ENCODE measurements at regions not wholly inside any gene's neighbourhood (a gene's known extent, or its start where the extent isn't known, plus 50 kb on each side); places are given as distances from the start of the nearest gene placed in this dataset.
"Not testable (repeated sequence)": the region's sequence is repeated elsewhere in the genome, so short reads cannot be mapped to it uniquely, and the experiment has no call there.

GRCh38 chr1:219354962-219355361 is 181.3 kb downstream of the LYPLAL1 start:
- no peak for DNase-seq (ENCODE audit: low read depth, low spot score)

- DNase-seq (ENCODE audit: low read depth, low spot score), result no peak
Measured at GRCh38 chr1:219352961-219353651, 179.4 kb downstream of the LYPLAL1 start.

- DNase-seq (ENCODE audit: low read depth, low spot score), result no peak
Measured at GRCh38 chr1:219350172-219350931, 176.7 kb downstream of the LYPLAL1 start.

- DNase-seq (ENCODE audit: low read depth, low spot score), result no peak
Measured at GRCh38 chr1:219347921-219348391, 174.3 kb downstream of the LYPLAL1 start.

GRCh38 chr1:219347376-219347775 is 173.7 kb downstream of the LYPLAL1 start:
- DNase-seq (ENCODE audit: low read depth, low spot score), result no peak

- DNase-seq (ENCODE audit: low read depth, low spot score), result no peak
Measured at GRCh38 chr1:219345953-219346352, 172.3 kb downstream of the LYPLAL1 start.

- DNase-seq (ENCODE audit: low read depth, low spot score), result no peak
Measured at GRCh38 chr1:219342836-219343235, 169.2 kb downstream of the LYPLAL1 start.

- no peak for DNase-seq (ENCODE audit: low read depth, low spot score)
Measured at GRCh38 chr1:219340796-219341195, 167.1 kb downstream of the LYPLAL1 start.

- DNase-seq (ENCODE audit: low read depth, low spot score), result no peak
Measured at GRCh38 chr1:219339466-219339865, 165.8 kb downstream of the LYPLAL1 start.

- no peak for DNase-seq (ENCODE audit: low read depth, low spot score)
Measured at GRCh38 chr1:219337588-219337987, 163.9 kb downstream of the LYPLAL1 start.

GRCh38 chr1:219333626-219334025 is 159.9 kb downstream of the LYPLAL1 start:
- no peak for DNase-seq (ENCODE audit: low read depth, low spot score)

GRCh38 chr1:219331424-219331823 is 157.7 kb downstream of the LYPLAL1 start:
- DNase-seq (ENCODE audit: low read depth, low spot score), result no peak

GRCh38 chr1:219330669-219331068 is 157.0 kb downstream of the LYPLAL1 start:
- DNase-seq (ENCODE audit: low read depth, low spot score), result no peak

GRCh38 chr1:219330001-219330400 is 156.3 kb downstream of the LYPLAL1 start:
- no peak for DNase-seq (ENCODE audit: low read depth, low spot score)

GRCh38 chr1:219329578-219329977 is 155.9 kb downstream of the LYPLAL1 start:
- peak; percentile 74 for DNase-seq (ENCODE audit: low read depth, low spot score)

GRCh38 chr1:219326843-219327242 is 153.2 kb downstream of the LYPLAL1 start:
- DNase-seq (ENCODE audit: low read depth, low spot score), result no peak

- DNase-seq (ENCODE audit: low read depth, low spot score), result no peak
Measured at GRCh38 chr1:219325368-219325742, 151.7 kb downstream of the LYPLAL1 start.

- peak; percentile 90 for DNase-seq (ENCODE audit: low read depth, low spot score)
Measured at GRCh38 chr1:219324629-219325367, 151.1 kb downstream of the LYPLAL1 start.

- DNase-seq (ENCODE audit: low read depth, low spot score), result peak; percentile 31
Measured at GRCh38 chr1:219324171-219324570, 150.5 kb downstream of the LYPLAL1 start.

- peak; percentile 34 for DNase-seq (ENCODE audit: low read depth, low spot score)
Measured at GRCh38 chr1:219323426-219323825, 149.7 kb downstream of the LYPLAL1 start.

GRCh38 chr1:219322766-219323165 is 149.1 kb downstream of the LYPLAL1 start:
- no peak for DNase-seq (ENCODE audit: low read depth, low spot score)

GRCh38 chr1:219320563-219320962 is 146.9 kb downstream of the LYPLAL1 start:
- not testable (repeated sequence) for DNase-seq (ENCODE audit: low read depth, low spot score)
